ENCODE measurements at regions not wholly inside any gene's neighbourhood (a gene's known extent, or its start where the extent isn't known, plus 50 kb on each side); places are given as distances from the start of the nearest gene placed in this dataset.

DNA sequence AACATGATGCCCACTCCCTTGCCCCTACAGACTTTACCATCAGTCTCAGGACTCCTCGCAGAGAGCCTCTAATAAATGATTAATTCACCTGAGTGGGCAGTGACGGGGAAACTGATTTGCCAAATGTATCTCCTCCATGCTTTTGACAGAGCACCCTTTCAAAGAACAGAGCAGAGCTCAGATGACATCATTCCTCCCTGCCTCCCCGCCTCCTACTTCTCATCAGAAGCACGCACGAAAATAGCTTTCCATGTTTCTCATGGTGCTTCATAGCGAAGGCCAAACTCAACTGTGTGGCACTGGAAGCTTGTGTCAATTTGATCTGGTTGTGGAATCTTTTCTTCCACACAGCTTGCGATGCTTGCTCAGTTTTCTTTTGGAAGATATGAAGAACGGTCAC, 442.5 kb downstream of the RPS24 start:
- no peak for DNase-seq (ENCODE audit: low read depth in 2 of 2)

DNA sequence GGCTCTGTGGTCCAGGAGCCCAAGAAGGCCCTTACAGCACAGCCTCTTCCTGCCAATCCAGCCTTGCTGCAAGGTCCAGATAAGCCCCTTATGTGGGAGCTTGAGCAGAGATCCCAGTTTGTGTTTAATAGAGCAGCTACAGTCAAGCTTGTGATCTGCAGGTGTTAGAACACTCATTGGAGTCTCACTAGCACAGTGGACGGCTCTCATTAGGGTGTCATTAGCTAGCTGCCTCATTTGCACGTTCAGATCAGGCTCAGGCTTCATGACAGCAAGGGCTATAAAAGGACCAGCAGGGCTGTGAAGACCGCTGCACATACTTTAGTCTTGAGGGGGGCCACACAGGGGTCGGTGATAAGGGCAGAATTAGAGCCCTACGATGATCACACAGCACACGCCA, 443.2 kb downstream of the RPS24 start:
- DNase-seq (ENCODE audit: low read depth in 2 of 2) = no peak

DNA sequence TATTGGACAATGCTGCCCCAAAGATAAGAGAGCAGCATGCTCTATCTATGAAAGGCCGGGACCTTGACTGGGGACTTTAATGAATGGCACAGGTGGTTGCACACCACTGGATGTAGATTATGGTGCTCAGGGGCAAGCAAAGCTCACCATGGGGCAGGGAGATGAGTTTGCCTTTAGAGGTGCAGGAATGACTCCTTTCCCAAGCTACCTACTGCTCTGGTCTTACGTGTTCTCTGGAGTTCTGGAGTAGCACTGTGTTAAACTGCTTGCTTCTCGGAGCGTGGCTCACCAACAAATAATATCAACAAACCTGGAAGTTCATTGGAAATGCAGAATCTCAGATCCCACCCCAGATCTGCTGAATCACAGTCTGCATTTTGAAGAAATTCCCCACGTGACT, 445.3 kb downstream of the RPS24 start:
- DNase-seq (ENCODE audit: low read depth in 2 of 2) = no peak

DNA sequence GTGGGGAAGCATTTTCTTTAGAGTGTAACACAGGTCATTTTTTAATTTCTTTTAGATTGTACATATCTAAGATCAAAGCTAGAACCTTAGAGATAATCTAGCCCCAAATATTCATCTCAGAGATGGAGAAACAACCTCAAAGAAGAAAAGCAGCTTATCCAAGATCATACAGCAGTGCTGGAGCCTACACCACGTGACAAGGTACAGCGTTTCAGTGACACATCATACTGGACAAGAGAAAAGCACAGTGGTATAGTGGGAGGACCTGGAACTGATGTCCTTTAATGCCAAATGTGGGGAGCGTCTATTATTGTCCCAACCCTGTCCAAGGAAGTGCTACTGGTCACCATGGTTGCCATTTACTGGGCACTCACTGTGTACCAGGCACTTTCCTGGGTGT, 445.8 kb downstream of the RPS24 start:
- no peak for DNase-seq (ENCODE audit: low read depth in 2 of 2)

DNA sequence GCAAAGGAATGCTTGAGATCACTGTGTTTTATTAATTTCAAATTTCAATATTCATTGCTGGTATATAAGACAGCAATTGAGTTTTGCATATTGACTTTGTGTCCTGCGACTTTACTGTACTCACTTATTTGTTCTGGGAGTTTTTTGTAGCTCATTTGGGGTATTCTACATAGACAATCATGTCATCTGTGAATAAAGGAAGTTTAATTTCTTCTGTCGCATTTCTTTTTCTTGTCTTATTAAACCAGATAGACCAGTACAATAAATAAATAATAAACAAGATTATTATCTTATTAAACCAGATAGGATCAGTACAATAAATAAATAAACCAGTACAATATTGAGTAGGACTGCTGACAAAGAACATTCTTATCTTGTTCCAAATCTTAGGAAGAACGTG, 448.2 kb downstream of the RPS24 start:
- no peak for DNase-seq (ENCODE audit: low read depth in 2 of 2)

DNA sequence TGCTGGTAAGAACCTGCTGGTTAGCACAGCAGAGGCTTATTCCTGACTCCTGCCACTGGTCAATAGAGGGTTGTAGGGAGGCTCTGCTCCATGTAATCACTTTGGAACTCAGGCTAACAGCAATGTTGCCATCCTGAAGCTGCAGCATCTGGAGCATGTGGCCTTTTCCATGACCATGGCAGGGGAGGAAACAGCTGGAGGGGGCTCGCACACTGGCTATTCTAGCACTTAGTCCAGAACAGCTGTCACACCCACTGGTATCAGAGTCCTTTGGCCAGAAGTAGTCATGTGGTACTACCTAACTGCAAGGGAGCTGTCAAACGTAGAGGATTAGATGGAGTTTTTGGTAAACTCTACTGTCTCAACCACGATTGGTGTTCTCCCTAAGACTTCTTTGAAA, 450.0 kb downstream of the RPS24 start:
- DNase-seq (ENCODE audit: low read depth in 2 of 2) = no peak

DNA sequence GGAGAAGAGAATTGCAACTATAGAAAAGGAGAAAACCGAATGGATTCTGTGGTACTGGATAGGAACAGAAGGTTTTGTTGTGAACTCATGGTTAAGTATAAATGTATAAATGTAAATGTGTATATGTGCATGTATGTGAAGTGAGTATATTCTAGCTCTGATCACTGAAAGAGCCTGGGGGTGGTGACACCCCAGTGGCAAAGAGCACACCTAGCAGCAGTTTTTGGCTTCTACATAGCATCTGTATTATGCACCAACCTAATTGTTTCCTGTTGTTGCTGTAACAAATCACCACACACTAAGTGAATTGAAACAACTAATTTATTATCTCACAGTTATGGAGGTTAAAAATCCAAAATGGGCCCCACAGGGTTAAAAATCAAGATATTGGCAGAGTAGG, 455.4 kb downstream of the RPS24 start:
- no peak for DNase-seq (ENCODE audit: low read depth in 2 of 2)

DNA sequence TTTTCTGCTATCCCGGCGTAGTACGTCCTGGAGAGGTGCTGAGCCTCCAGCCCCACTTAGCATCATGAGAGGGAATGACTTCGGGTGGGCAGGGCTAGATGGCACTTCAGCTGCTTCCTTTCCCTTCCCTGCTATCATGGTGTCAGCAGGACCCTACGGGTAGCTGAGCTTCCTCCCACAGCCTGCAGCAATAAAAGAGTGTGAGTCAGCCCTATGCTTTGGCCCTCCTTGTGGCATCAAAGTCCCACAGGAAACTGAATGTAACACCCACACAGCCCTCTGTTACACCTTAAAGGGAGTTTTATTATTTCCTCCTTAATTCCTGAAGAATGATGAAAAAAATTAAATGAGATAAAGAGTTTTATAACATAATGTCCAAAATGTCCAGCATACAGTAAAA, 458.1 kb downstream of the RPS24 start:
- no peak for DNase-seq (ENCODE audit: low read depth in 2 of 2)

DNA sequence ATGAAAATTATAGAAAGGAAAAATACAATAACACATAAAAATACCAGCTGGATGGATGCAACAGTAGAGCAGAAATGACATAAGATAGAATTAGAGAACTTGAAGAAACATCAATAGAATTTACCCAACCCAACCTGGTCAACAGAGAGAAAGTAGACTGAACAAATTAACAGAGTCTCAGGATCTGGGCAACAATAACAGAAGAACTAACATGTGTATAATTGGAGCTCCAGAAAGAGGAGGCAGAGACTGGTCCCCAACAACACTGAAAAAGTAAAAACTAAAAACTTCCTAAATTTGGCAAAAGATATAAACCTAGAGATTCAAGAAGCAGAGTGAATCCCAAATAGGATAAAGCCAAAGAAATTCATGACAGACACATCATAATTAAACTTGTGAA, 458.8 kb downstream of the RPS24 start:
- DNase-seq (ENCODE audit: low read depth in 2 of 2) = no peak

DNA sequence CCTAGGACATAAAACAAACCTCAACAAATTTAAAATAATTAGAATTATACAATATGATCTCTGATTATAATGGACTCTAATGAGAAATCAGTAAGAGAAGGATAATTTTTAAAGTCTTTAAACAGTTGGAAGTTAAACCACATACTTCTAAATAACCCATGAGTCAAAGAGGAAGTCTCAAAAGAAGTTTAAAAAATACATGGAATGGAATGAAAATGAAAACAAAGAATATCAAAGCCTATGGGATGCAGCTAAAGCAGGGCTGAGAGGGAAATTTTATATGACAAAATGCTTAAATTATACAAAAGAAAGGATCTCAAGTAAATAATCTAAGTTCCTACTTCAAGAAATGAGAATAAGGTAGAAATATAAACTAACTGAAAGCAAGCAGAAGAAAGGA, 460.5 kb downstream of the RPS24 start:
- DNase-seq (ENCODE audit: low read depth in 2 of 2) = no peak

DNA sequence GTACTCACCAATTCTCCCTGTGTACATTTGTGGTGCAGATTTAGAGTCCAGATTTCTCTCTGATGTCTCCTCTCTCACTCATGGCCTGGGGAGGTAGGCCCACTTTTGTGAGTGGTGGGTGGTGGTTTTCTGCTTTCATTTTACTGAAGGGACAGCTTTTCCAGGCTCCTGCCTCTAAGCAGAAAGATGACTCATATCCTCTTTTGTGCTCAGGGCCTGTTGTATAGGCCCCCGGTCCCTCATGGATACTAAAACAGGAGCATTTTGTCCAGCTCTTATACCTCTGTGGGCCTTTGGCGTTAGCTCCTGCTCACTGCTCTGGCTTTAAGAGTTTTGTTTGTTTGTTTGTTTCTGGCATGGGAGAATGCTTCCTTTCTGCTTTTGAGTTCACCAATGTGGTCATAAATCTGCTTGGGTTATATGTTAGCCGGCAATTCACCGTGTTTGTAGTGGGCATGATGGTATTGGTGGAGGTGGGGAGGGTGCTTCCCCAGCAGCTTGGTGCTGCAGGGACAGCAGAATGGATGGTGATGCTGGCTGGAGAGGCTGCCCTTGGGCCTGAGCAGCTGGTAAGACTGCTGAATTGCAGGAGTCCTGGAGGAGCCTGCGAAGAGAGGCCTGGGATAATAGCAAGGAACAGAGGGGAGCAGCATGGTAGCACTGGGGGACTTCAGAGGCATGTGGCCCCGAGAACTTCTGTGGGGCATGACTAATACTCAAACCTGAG, 468.7 kb downstream of the RPS24 start:
- DNase-seq (ENCODE audit: low read depth in 2 of 2) = no peak

DNA sequence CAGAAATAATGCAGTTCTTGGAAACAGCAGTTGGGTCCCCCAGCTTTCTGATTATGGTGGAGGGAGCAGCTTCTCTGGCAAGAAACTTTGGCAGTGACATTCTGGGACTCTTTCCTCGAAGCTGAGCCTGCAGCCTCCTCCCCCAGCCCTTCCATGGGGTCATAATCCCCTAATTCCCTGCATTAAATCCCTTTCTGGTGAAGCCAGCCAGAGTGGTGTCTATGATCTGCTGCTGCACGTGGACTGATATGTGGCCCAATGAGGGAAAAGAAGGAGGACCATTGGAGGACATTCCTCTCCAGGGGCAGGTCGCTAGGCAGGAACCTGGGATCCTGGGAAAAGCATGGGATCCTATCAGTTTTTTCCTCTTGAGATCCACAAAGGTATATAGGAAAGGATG, 470.5 kb downstream of the RPS24 start:
- no peak for DNase-seq (ENCODE audit: low read depth in 2 of 2)

DNA sequence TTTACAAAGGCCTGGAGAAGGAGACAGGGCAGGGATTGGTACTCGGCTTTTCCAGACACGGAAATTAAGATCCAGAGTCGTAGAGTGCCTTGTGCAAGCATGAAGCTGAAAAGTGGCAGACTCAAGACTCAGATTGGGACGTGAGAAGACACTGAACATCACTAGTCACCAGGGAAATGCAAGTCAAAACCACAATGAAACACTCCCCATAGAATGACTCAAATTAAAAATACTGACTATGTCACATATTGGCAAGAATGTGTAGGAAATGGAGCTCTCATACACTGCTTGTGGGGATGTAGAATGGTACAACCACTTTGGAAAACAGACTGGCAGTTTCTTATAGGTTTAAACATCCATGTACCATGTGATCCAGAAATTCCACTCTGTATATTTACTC, 472.0 kb downstream of the RPS24 start:
- DNase-seq (ENCODE audit: low read depth in 2 of 2) = no peak

DNA sequence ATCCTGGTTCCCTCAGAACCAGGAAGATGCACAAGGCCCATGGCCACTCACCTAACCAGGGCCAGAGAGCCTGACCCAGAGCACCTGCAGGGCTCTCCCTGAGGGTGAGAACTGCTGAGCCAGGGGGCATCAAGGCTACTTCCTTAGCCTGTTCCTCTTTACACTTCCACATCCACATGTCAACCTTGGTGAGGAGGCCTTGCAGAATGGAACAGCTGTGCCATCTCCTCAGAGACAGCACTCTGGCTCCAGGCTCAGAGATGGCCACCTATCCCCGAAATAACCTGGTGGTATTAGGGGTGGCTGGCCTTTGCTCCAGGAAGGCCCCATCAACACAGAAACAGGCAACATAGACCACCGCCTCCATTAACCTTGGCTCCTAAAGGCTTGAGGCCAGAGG, 473.0 kb downstream of the RPS24 start:
- no peak for DNase-seq (ENCODE audit: low read depth in 2 of 2)

DNA sequence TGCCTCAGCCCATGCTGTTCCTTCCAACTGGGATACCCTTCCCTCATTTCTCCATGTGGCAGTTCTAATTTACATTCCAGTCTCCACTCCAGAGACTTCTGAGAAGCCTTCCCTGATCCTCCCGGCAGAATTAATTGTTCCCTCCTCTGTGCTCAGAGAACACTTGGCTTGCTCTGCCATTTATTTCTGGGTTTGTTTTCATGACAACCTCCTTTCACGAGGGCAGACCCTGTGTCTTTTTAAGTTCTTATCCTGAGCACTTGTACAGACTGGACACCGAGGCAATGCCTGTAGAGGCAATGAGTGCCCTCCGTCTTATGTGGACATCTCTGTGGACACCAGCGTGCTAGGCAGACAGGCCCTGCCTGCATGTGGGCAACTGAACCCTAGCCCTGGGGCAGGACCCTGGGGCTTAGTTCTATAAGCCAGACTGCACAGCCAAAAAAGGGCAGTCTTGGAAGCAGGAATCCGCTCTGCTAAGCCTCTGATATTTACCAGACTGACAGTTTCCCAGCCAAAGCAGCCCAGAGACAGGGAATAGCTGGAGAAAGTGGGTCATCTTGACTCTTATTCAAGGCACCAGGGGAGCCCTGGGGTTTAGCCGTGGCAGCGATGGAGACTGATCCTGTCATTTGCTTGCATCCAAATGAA, 474.0 kb downstream of the RPS24 start:
- DNase-seq (ENCODE audit: low read depth in 2 of 2) = no peak

DNA sequence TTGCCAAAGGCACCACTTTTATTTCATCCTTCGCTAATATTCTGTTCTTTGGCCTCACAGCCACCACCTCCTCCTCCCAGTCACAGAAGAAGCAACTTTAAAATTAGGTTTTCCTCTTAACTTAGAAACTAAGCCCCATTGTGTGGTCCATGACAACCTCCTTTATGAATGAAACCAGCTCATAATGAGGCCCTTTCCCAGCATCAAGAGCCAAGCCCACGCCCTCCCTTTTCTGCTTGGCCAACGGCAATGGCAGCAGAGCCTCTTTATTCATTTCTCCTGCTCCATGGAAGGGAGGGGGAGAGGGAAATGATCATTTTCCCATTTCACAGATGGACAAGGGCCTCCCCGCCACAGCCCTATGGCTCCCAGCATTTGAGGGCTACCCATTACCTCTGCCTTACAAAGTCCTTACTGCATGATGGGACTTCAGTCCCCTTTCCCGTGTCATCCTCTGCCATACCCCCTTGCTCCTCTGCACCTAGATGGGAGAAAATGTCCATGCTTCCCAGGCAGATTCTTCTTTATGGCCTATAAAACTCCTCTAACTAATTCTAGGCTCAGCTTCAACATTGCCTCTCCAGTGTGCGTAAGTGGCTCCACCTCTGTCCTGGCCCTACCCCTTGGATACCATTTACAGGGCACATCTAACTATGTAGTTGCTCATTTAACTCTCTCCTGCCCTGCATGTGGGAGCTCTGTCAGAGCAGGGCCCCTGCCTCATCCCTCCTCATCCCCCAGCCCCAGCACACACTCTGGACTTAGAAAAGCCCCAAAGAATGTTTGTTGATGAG, 475.5 kb downstream of the RPS24 start:
- DNase-seq (ENCODE audit: low read depth in 2 of 2) = no peak

DNA sequence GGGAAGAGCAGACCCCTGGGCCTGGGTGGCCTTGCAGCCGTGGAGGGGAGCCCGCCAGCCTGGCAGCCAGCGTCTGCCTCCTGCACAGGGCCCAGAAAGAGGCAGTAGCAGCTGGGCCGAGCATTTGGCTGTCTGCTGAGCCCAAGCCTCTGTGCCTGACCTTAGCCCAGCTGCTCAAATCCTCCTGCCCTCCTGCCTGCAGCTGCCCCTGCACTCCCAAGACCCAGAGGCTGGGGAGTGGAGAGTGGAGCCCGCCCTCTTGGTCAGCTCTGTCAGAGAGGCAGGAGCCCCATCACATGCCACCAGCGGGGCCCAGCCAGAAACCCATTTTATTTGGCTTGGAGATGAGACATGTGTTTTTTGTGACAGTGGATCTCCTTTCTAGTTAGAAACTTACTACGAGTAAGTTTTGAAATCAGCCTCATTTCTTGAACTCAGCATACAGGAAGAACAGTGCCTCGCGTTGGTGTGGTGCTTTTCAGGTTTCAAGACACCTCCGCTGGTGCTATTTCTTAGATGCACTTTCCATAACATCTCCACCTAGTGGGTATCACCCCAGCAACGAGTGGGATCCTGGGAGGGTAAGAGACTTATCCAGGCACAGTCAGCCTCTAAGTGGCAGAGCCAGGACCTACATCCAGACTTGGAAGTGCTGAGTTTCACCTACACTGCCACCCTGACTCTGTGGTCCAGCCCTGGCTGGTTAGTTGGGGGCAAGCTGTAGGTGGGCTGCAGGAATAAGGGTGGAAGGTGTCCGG, 477.1 kb downstream of the RPS24 start:
- no peak for DNase-seq (ENCODE audit: low read depth in 2 of 2)

DNA sequence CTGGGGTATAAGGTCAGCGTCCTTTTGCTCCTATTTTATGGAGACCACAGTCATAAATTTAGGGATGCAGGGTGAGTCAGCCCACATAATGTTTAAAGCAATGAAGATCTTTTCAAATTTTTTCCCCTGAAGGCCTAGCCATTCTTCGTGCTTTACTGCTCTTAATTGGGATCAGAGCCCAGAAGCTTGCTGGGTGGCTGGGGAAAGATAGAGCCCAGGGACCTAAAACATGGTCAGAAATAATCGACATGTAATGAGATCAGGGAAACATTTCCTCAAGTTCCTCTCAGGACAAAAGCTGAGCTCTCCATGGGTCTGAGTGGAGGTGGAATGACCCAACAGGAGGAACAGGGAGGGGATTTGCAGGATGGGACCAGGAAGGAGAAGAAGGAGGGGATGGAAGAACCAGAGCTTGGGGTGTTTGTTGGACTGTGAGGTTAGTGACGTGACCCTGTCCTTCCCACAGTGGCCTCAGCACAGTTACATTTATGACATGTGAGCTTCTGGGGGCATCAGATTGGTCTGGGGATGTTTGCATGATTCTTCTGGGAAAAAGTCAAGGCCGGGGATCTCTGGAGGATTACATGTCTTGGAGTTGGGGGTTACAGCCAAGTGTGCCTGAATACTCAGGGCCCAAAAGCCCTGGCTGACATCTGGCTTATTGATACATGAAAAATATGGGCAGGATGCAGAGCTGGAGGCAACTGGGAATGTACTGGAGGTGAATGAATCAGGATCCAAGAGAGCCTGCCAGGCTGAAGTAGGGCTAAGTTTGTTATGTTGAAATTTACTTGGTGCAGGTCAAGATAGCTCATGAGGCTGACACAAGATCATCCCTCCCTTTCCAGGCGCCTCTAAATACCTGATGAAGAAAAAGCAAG, 477.9 kb downstream of the RPS24 start:
- DNase-seq (ENCODE audit: low read depth in 2 of 2) = no peak

DNA sequence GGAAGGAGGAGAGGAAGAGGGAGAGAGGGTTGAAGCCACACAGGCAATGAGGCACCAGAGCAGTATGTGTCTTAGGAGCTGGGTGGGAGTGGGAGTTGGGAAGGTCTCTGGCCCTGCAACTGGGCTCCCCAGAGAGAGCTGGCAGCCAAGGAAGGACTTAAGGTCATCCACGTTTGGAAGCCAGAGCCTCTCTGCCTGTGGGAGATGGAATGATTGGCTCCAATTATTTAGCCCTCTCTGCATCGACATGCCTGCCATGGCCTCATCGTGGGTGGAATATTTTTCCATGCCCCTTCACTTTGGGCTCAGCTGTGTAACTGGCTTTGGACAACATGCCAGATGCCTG, 478.5 kb downstream of the RPS24 start:
- no peak for DNase-seq (ENCODE audit: low read depth in 2 of 2)

DNA sequence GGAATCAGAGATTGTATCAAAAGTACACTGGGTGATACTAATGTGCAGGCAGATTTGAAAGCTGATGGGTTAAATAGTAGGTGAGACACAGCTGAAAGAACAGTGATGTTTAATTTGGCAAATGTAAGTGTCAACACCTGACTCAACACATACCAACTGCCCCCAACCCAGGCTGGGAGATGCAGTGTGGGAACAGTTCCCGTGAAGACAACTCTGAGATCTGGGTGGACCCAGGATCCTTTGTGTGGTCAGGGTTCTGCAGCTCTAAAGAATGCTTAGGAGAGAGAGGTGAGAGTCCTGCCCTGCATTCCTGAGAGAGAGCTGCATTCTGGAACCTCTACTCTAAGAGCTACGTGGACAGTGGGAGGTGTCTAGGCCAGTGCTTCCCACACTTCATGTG, 479.7 kb downstream of the RPS24 start:
- DNase-seq (ENCODE audit: low read depth in 2 of 2) = no peak

DNA sequence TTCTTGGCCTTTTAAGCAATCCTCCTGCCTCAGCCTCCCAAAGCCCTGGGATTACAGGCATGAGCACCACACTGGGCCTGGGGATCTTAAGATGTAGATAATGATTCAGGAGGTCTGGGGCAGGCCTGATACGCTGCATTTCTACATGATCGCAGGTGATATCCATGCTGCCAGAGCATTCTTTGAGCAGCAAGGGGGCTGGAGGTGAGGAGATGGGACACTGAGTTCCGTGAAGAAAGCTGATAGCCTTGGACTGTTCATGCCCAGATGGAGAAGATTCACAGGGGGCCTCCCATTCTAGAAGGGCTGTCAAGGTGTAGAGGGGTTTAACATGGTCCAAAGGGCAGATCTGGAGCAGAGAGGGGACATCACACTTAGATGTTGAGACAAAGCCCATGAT, 480.3 kb downstream of the RPS24 start:
- no peak for DNase-seq (ENCODE audit: low read depth in 2 of 2)

All from stimulated activated CD8-positive, alpha-beta memory T cell treated with anti-CD3 and anti-CD28 coated beads, Interleukin-7, amount 100 ng/mL, for 1 hour (primary cell).